ENCODE measurements at regions not wholly inside any gene's neighbourhood (a gene's known extent, or its start where the extent isn't known, plus 50 kb on each side); places are given as distances from the start of the nearest gene placed in this dataset.

DNA sequence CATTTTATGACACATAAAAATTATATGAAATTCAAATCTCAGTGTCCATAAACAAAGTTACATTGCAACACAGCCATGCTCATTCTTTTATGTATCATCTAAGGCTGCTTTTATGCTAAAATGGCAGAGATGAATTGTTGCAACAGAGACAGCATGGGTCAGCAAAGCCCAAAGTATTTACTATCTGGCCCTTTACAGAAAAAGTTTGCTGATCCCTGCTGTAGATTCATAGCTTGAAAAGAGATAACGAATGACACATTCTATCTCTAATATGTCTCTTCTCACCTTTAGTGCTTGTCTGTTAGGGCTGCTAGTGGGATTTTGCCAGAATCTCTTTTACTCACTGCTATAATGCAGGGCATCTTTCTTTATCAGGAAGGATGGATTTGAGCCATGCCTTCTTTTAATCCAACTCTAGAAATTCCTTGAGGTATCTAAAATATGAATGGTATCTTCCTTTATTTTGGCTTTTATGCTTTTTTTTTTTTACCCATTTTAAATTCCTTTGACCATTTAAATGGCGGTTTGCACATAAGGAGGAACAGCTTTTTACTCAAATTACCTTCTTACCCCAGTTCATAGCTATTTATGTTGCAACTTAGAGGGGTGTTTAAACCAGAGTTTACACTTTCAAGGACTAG is 598.2 kb downstream of the PLPP3 start:
- DNase-seq (ENCODE audit: low spot score): no peak

DNA sequence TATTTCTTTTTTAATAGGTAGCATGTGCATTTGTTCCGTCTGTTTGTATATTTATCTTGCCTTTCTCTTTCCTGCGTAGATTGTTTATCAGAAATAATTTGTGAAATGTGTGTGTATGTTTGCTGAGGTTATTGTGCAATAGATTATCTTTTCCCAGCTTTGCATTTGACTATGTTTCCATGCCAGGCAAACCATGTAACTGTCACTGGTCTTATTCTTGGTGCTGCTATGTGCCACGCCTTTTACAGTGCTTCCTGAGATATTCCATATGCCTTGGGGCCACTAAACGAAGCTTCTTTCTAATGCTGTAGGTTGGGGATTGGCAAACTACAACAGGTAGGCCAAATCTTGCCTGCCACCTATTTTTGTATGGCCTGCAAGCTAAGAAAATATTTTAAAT is 598.8 kb downstream of the PLPP3 start:
- DNase-seq (ENCODE audit: low spot score): no peak

DNA sequence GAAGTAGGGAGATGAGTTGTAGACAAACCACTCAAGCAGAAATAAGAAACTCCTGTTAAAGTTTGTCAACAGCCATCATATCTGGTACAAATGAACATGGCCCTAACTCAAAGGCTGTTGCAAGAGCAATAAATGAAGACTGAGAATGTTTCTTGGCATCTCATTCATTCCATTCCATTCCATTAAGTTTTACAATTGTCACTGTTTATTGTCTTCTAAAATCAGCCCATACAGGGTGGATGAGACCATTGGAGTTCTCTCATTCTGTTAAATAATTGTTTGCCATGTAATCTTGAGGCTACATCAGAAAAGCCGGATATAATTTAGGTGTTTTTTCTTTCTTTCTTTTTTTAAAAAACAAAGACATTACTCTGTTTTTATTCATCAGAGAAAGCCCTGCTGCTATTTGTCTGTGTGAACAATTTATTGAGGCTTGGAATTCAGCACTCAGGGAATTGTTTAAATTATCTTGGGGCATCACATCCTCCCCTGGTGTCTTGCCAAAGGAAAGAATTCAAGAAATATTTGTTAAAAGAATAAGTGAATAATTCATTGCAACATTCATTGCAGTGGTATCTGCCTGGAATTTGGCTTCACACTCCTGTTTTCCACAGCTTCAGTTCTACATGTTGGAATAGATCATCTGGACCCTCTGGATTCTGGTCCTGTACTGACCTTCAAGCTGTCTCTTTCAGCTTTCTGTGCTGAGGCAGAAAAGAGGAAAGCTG is 604.5 kb downstream of the PLPP3 start:
- no peak for DNase-seq (ENCODE audit: low spot score)

DNA sequence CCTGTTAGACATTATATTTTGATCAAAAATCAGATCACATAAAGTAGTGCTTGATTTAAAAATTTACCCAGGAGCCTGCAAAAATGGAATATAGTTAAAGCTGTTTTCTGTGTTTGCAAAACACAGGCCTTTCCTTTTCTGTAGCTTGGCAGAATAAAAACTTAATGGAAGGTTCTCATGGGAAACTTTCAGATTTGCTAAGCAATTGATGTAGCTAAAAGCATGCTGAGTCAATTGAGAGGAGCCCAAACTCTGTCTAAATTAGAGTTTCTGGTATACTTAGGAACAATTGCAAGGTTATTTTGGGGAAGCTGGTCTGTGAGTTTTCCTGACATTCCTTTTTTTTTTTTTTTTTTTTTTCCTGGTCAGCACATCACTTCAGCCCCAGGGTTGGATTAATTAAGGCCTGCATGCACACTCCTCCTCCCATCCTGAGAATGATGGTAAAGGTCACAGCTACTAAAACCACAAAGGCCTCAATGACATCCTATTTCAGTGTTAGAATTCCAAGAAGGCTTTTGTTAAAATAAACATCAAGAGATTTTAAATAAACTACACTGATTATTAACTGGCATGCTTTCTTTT is 608.7 kb downstream of the PLPP3 start:
- no peak for DNase-seq (ENCODE audit: low spot score)

DNA sequence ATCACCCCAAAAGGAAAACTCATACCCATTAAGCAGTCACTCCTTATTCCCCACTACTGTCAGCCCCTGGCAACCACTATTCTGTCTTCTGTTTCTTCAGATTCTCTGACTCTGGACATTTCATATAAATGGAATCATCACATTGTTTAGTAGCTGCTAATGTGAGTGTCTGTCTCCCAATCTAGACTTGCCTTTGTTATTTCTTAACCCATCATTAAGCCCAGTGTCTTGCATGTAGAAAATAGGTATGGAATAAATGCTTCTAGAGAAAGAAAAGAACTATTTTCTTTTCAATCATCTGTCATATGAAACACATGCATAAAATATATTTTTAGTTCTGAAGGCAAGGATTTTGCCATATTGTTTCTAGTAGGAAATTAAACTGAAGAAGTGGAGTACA is 610.0 kb downstream of the PLPP3 start:
- no peak for DNase-seq (ENCODE audit: low spot score)

DNA sequence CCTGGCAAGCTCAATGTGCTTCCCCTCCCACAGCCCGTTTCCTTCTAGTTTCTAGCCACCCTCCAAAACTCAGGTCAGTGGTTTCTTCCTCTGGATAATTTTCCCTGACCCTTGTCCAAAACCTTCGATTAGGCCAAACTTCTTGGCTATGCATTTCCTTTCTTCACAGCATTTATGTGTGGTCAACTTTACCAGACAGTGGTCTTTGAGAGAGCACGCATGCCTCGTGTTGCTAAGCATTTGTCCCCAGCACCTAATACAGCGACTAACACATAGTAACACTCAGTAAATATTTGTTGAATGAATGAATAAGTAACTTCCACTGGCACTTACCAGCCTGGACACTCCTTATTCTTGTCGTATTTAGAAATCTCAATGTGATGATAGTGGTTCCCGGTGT is 610.7 kb downstream of the PLPP3 start:
- no peak for DNase-seq (ENCODE audit: low spot score)

DNA sequence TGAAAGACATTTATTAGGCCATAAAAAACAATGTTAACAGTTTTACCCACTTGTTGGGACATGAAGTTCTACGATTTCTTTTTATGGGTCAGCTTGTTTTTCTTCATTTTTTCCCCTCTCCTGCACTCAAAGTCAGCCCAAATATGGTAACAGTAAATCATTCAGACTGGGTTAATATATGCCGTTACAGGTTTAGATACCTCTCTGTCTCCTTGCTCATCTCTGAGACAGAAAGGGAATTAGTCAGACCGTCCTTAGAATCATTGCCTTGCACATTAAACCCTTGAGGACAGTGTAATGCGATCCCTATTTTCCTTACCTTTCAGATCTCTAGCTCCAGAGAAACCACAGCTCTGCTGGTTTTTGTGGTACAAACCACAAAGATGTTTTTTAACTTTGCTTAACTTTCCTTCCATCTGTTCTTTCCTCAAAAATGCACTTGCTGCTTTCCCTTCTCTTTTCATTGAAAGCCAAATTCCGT is 613.3 kb downstream of the PLPP3 start:
- DNase-seq (ENCODE audit: low spot score): no peak

DNA sequence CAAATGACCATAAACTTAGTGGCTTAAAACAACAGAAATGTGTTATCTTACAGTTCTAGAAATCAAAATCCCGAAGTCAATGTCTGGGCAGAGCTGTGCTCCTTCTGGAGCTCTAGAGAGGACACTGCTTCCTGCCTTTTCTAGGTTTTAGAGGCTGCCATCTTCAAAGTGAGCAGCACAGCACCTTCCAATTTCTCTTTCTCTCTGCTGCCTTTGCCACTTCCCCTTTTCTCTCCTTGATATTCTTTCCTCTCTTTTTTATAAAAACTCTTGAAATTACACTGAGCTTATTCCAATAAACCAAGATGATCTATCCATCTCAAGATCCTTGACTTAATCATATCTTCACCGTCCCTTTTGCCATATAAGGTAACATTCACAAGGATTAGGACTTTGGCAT is 616.9 kb downstream of the PLPP3 start:
- DNase-seq (ENCODE audit: low spot score): no peak

DNA sequence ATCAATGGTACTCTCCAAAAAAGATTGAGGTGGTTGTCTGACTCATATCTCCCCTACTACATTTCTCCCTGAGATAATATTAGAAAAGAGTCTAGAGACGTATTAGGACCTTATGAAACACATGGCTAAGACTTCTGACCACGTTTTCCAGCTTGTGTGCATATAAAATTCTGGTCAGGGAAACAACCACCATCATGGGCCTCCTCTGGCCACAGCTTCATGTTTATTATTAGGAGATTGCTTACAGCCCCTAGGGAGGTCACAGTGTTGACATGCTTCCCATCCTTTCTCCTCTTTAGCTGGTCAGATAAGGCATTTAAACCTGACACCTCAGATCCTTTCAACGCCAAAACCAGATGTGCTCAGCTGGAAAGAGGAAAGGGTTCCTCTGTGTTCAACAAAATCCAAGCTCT is 620.2 kb downstream of the PLPP3 start:
- no peak for DNase-seq (ENCODE audit: low spot score)

DNA sequence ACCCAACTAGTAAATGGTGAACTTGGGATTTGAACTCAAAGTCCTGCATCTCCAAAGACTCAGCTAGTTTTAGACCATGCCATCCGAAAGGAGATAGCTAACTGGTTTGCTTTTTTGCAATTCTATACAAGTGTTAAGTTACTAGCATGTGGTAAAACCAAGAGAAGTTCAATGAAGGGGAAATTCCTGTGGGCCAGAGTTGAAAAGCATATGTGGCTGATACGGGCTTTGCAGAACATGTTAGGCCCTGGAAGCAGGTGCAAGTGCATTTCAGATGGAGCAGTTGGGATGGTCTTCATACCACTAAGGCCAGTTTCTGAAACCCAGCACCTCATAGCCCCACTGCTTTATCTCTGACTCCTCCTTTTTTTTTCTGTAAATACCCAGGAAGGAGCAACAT is 620.9 kb downstream of the PLPP3 start:
- no peak for DNase-seq (ENCODE audit: low spot score)

DNA sequence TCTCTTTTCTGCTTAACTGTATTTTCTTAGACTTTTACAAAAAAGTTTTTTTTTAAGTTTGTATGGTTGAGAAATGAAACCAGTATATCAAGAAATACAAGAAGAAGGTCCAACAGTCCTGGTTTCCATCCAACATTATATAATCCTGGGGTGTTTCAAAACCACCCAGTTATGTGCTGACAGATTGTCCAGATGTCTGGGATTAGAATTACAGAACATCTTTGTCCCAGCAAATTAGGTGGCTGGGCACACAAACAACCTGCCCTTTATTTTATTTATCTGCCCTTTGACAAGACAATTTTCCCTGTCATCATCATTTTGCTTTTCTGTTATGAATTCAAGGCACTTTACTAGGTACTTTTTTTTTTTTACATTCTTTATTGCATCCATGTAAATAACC is 622.1 kb downstream of the PLPP3 start:
- DNase-seq (ENCODE audit: low spot score): no peak

DNA sequence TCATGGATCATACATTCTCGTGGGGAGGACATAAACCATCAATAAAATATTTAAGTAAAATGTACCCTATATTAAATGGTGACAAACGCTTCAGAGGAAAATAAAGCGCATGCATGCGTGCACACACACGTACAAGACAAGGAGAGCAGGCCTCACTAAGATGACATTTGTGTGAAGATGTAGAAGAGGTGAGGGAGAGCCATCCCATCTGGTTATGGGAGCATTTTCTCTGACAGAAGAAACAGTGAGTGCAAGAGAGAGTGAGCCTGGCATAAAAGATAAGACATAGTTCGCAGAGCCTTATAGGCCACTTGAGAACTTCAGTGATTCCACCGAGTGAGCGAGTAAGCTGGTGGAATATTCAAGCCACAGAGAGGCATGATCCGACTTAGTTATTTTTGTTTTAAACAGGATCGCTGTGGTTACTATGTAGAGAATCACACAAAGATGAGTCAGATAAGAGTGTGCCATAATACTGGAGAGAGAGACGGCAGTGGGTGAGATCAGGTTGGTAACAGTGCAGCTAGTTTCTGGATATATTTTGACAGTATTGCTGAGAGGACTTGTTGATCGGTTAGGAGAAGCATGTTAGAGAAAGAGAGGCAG is 624.2 kb downstream of the PLPP3 start:
- DNase-seq (ENCODE audit: low spot score): no peak

DNA sequence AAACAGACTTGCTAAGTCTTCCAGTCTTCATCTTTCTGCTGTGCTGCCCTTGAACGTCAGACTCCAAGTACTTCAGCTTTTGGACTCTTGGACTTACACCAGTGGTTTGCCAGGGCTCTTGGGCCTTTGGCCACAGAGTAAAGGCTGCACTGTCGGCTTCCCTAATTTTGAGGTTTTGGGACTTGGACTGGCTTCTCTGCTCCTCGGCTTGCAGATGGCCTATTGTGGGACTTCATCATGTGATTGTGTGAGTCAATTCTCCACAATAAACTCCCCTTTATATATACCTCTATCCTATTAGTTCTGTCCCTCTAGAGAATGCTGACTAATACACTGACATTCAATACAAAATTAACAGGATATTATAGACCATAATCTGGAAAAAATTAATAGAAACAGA is 628.1 kb downstream of the PLPP3 start:
- DNase-seq (ENCODE audit: low spot score): no peak

DNA sequence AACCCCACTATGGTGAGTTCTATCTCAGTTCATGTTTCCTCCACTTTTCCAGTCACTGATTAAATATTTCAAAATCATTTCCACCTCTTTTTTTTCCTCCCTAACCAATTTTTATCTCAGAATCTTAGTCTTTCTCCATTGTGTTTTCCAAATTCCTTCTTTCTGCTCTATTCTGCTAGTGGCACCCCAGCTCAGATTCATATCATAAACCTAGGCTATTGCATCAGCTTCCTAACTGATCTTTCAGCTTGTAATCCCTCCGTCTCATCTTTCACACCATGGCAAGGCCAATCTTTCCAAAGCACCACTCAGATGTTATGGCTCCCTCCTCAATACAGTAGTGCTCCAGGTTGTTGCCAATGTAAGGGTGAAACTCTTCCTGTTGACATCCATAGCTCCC is 631.9 kb downstream of the PLPP3 start:
- no peak for DNase-seq (ENCODE audit: low spot score)

DNA sequence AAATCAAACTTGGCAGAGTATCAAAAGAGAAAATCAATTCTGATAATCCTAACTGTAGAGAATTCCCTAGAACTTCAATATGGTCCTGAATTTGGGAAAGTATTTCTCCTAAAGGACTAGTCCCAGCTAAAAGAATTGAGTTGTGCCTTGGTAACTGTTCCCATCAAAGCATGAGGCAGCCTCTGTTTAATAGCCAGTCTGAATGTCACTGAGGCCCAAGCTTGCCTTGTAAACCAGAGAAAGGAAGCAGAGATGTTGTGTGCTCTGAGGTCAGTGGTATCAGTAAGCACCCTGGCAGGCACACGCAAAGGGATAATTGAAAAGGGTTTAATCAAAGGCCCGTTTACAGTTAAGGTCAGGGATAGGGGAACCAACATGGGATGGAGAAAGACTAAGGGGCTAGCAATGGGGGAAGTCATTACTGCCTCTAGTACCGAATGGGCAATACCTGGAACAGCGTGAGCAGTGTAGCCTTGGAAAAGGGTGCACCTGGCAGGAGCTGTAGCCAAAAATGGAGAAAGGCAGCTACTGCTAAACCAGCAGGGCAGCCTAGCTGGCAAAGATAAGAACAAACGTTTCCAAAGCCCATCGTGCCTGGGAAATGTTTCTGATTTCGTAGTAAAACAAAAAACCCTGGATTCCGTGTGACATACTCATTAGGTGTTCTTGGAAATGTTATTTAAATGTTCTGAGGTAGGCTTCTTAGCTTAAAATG is 635.5 kb downstream of the PLPP3 start:
- no peak for DNase-seq (ENCODE audit: low spot score)

DNA sequence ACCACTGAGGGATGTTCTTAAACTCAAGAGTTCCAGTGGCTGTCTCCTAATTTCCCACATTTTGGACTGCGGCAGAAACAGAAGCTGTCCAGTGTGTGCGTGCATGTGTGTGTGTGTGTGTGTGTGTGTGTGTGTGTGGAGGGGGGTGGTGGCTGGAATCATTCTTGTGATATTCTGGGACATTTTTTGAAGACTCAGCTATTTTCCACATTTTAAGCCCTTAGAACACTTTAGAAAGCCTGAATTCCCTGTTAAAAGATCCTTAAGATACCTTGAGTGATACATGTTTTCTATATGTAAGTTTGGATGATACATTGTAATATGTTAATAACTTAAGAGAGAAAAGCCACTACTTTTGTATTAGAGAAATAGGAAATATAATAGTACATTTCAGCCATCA is 636.4 kb downstream of the PLPP3 start:
- DNase-seq (ENCODE audit: low spot score): no peak

DNA sequence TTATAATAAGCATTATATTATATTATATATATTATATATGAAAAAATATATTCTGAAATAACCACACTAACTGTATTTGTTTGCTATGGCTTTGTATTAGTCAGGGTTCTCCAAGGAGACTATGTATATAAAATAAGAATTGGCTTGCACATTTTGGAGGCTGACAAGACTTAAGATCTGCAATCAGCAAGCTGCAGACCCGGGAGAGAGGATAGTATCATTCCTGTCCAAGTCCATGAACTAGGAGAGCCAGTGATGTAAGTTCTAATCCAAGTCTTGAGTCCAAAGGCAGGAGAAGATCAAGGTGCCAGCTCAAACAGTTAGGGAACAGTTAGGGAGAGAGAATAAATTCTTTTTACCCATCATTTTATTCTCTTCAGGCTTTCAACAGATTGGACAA is 639.5 kb downstream of the PLPP3 start:
- DNase-seq (ENCODE audit: low spot score): no peak

DNA sequence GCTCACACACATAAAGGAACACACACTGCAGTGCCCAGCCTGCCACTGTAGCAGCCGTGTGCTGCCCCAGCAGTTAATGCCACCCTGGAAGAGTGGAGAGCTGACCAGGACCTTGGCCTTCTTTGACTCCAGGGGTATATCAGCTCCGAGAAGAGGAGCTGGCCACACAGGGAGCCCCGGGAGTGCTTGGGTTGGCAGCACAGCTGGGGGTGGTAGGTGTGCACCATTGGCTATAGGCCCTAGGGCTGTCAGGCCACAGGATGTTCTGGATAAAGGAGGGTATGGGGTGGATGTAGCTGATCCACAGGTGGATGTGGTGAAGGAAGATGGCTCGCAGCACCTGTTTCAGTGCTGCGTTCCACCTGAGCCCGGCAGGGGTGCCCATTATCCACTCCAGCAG is 640.5 kb downstream of the PLPP3 start:
- DNase-seq (ENCODE audit: low spot score): no peak

DNA sequence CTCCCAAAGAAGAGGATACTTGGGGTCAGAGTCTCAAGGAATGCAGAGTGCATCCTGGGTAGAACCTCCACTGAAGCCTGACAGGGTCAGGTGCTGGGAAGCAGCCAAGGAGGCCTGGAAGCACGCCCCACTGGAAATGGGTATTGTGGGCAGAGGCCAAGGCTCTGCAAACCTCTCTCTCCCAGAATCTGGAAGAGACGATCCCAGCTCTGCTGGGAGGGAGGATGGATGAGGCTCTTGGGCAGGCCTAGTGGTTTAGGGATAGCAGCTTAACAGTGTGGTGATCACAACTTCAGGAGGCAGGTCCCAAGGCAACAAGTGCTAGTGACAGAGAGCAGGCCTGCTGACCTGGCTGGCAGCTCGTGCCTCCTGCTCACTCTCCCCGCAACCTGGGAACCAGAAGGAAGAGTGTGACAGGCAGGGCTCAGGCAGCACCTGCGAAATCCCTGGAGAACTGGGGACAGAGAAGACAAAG is 641.0 kb downstream of the PLPP3 start:
- DNase-seq (ENCODE audit: low spot score): no peak

DNA sequence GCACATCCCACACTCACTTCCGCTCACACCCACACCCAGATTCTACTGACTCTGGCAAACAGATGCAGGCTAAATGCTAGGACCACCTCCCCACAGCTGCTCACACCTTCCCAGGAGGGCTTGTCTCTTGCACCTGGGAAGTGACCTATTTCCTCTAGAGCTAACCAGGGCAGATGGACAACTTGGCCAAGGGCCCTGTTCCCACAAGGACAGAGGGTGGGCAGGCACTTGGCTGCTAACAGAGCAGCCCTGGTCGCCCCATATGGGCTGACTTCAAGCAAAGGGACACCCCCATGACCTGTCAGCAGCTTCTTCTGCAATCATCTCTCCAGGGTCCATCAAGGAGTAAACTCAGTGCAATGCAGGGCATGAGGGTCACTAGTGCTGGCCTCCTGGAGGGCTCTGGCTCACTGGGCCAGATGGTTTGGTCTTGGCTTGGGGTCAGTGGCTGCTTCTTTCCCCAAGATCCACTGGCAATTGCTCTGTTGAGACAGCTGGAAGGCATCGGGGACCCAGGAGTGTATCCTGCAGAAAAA is 641.5 kb downstream of the PLPP3 start:
- DNase-seq (ENCODE audit: low spot score): no peak

DNA sequence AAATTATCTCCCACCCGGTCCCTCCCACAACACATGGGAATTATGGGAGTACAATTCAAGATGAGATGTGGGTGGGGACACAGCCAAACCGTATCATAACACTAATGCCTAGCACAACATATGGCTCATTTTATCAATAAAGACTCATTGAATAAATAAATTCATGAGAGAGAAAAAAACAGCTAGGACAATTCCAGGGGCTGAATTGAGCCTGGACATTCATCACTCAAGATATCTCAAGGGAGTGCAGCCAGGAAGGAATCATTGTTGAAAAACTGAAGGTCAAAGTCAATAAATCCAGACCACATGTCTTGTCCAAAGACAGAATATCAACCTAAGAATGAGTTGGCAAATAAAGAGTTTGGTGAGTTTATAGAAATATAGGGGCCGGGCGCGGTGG is 644.1 kb downstream of the PLPP3 start:
- DNase-seq (ENCODE audit: low spot score): no peak

DNA sequence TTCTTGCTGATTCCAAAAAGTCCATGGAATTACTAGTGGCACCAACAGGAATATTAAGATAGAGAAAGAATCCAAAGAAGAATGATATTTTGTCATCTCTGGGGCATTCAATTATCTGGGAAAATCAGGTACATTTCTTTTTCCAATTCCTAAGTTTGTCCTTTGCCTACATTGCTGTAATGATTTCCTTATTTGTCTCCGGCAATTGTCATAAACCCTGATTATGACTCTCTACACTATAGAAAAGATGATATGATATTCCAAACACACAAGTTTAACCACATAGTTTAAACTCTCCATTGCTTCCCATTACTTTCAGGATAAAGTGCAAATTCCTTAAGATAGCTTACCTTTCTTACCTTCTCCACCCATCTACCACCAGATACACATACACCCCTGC is 647.0 kb downstream of the PLPP3 start:
- no peak for DNase-seq (ENCODE audit: low spot score)
